SK-N-SH treated with all-trans-retinoic acid at 6 μM for 48 hours (cell line): ENCODE measurements at regions not wholly inside any gene's neighbourhood (a gene's known extent, or its start where the extent isn't known, plus 50 kb on each side); places are given as distances from the start of the nearest gene placed in this dataset.

Source experiments
- SNAI2 ChIP-seq: fragments of 250-450 bp; sonication (Bioruptor Pico); IDR thresholded peaks from 2 replicates; pipeline ENCODE4 v1.5.0; 2020; ENCODE audit warnings: mild to moderate bottlenecking, moderate library complexity
- TSHZ2 ChIP-seq: fragments of 250-450 bp; sonication (Bioruptor Pico); IDR thresholded peaks from 2 replicates; pipeline ENCODE4 v1.5.0; 2020; ENCODE audit warnings: mild to moderate bottlenecking, moderate library complexity
- TF ChIP-seq, protein P1 (sequence below): fragments of 250-450 bp; sonication (Bioruptor Pico); IDR thresholded peaks from 2 replicates; pipeline ENCODE4 v1.8.0; 2020; ENCODE audit warnings: mild to moderate bottlenecking, moderate library complexity, borderline replicate concordance

- no peak for TF ChIP-seq TSHZ2 (CRISPR knock-in tag)
- TF ChIP-seq SNAI2 (CRISPR knock-in tag): no peak
- TF ChIP-seq, protein P1, sequence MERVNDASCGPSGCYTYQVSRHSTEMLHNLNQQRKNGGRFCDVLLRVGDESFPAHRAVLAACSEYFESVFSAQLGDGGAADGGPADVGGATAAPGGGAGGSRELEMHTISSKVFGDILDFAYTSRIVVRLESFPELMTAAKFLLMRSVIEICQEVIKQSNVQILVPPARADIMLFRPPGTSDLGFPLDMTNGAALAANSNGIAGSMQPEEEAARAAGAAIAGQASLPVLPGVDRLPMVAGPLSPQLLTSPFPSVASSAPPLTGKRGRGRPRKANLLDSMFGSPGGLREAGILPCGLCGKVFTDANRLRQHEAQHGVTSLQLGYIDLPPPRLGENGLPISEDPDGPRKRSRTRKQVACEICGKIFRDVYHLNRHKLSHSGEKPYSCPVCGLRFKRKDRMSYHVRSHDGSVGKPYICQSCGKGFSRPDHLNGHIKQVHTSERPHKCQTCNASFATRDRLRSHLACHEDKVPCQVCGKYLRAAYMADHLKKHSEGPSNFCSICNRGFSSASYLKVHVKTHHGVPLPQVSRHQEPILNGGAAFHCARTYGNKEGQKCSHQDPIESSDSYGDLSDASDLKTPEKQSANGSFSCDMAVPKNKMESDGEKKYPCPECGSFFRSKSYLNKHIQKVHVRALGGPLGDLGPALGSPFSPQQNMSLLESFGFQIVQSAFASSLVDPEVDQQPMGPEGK (CRISPR knock-in tag): no peak
Measured at GRCh38 chr5:135237748-135238103, 161.3 kb downstream of the MACROH2A1 start.
